ELF-1 (cell line): ENCODE measurements at regions not wholly inside any gene's neighbourhood (a gene's known extent, or its start where the extent isn't known, plus 50 kb on each side); places are given as distances from the start of the nearest gene placed in this dataset.

Experiments used
- DNase-seq: peaks from one replicate; pipeline ENCODE4 v3.0.0-alpha.2; 2016; ENCODE audit warnings: low read depth, low spot score

DNA sequence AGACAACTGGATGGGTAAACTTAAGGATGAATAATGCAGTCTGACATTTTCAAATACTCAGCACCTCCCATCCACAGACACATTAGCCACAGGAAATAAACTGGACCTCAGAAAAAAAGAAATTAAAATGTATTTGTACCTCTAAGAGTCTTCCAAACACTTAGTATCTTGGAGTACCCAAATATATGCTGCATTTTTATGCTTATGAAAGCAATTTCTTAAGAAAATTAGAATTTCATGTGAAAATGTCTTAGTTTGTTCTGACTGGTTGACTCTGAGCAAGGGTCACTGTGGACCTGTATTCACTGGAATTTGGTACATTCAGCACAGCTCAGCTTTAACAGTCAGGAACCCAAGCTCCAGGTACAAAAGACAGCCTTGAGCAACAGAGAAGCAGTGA is 216.2 kb upstream of the UBE2E2 start:
- DNase-seq: no peak

DNA sequence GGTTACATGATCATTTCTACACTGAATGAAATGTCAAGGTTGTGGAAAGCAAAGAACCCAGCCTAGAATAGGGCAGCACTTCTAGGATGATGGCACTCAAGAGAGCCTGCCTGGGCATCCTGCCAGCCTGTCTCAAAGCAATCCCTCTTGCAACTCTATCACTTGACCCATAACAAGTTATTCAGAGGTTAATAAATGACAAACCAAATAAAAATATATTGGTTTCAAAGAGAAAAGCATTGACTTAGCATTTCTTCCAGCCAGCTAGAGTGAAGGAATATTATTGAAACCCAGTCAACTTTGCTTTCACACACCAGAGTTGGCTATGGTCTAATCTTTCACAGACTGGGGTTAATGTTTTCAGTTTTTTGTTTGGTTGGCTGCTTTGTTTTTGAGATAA is 214.6 kb upstream of the UBE2E2 start:
- no peak for DNase-seq

DNA sequence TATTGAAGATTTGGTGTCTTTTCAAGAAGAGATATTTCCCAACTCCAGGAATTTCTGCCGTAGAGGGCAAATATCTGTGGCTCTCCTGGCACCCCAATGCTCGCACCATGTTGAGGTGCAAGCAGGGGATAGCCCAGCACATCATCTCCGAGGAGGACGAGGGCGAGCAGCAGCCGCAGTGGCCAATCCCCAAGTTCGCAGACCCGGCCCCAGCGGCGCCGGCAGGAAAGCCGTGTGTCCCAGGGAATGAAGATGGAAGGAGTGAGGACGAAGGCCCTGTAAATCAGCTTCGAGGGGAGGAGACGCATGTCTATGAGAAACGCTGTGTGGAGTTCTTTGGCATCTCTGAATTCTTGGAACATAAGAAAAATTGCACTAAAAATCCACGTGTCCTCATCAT is 213.4 kb upstream of the UBE2E2 start:
- DNase-seq: no peak

DNA sequence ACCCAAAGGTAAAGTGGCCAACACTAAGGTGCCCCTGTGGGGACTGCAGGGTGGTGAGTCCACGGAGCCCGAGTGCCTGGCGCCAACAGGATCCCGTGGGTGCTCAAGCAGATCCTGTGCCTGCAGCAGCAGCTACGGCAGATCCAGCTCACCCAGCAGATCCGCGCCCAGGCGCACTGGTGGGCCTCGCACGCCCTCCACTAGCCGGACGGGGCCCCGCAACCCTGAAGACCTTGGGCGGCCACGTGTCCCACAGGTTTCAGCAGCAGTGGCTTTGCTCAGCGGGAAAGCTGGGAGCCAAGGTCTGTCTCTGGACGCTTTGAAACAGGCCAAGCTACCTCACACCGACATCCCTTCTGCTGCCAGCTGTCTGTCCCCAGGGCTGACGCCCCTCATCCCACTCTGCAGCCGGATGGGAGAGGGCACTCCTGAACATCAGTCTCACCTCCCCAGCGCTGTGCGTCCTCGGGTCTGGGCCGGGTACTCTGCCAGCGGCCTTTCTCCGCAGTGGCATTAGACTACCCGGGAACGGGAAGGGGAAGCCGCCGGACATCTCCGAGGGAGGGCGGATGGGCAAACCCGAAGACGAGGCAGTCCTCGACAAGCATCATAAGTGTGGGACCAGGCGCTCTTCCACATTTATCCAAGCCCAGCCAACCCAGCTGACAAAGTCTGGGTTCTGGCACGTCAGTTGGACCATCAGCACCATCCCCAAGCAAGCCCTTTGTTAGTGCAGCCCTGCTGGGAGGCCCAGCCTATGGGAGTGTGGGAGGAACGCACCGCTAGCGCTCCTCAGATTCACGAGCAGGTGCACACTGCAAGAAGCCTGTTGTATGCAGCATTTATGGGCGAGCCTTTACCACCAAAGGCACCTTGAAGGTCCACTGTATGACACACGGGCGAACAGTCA is 212.6 kb upstream of the UBE2E2 start:
- no peak for DNase-seq

DNA sequence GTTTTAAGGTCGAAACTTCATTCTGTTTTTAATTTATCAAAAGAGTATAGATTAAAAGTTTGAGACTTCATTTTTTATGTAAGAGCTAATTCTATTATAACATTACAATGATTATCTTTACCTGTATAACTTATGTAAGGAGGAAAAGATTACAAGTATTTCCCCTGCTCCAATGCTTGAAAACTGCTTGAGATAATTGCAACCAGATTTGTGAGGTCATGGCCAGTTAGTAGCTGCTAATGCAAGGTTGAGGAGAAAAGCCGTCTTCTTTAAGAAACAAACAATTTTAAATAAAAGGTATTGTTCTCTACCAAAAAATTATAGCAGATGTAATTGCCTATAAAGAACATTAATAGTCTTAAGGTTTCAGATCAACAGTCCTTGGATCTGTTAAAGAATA is 208.3 kb upstream of the UBE2E2 start:
- DNase-seq: no peak

DNA sequence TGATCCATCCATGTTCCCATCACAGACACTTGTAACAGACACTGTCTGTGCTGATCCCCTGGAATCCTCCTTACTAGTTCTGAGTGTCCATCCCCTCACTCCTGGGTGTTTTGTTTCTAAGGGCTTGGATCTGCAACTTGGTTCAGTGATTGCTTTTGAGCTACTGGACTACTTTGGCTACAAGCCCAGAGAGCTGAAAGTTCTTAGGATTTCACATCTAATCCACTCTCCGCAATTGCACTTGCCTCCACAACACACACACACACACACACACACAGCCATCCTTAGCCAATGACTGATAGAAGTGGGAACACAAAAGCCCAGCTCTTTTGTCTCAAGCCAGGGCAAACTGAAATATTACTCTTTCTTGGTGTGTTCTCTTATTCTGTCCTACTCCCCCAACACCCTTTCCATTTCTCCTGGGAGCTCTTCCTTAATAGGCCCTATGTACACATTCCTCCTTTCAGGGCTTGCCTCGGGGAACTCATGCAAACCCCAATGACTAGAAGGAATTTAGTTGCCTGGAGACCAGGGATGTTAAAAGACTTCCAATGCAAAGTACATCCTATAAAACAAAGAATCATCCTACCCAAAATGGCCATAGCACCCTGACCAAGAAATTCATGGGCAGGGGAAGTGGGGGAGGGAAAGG is 206.1 kb upstream of the UBE2E2 start:
- peak; percentile 40 for DNase-seq

DNA sequence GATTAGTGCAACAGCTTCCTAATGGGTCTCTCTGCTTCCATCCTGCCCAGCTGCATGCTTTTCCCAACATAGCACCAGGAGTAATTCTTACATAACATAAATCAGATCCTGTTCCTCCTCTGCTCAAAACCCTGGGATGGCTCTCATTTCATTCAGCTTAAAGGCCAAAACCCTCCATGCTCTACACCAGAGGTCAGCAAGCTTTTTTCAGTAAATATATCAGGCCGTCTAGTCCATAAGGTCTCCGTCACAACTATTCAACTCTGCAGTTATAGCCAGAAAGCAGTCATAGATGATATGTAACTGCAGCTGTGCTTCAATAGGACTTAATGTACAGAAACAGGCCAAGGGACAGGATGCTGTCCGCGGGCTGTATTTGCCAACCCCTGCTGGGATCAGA is 202.8 kb upstream of the UBE2E2 start:
- DNase-seq: no peak

DNA sequence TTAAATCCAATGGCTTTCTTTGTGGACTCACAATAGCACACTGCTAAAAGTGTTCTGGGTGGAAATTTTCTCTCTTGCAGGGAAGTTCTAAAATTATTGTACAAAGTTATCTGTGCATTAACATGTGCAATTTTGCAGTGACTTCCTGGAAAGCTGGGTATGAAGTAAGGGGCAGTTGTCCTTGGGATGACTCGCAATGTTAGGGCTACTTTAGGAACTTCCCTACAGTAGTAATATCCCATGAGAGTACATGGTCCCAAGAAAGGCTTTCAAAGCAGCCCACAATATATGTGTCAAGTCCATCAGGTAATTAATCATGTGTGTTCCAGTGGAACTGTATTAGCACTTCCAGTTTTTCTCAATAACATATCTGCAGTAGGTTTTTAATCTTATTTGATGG is 201.0 kb upstream of the UBE2E2 start:
- DNase-seq: no peak

DNA sequence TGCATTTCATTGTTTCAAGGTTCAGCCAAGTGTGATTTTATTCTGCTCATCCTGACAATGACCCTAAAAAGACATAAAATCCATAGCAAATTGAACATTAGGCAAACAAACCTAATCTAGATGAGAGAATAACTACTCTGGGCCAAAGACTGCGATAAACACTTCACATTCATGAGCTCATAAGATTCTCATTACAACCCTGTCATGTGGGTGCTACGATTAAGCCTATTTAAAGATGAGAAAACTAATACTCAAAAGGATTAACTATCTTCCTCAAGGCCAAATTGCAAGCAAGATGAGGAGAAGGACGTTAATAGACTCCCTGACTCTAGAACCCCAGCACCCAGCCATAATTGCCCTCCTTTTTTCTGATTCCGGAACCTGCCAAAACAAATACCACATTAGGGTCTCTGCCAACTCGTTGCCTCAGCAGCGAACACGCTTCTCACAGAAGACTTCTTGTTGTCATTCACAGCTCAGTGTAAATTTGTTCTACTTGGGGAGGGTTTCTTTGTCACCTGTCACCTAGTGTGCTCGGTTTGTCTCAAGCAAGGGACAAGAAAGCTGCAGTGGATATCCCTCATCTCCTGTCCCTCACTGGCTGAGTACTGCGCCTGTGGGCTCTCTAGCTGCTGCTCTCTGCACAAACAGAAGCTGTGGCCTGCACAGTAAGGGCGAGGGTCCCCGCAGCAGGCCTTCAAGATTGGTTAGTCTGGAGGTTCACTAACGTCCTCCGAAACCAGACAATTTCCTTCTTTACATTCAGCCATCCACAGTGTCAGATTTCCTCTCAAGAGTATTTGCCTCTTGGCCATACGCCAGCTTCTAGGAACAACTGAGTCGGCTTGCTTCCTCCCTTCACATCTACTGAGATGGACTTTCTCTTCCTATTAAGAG is 200.0 kb upstream of the UBE2E2 start:
- DNase-seq: no peak

DNA sequence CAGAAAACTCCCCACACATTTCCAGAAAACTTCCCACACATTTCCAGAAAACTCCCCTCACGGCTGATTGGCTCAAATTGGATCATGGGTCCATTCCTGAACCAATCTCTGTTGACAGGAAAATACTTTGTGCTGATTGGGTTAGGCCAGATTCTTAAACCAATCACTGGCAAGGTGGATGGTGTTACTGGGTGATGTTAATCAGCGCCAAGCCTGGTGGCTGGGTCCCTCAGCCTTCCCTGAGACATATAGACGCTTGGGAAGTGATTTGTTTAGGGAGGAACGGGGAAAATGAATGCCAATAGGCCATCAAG is 199.4 kb upstream of the UBE2E2 start:
- no peak for DNase-seq

DNA sequence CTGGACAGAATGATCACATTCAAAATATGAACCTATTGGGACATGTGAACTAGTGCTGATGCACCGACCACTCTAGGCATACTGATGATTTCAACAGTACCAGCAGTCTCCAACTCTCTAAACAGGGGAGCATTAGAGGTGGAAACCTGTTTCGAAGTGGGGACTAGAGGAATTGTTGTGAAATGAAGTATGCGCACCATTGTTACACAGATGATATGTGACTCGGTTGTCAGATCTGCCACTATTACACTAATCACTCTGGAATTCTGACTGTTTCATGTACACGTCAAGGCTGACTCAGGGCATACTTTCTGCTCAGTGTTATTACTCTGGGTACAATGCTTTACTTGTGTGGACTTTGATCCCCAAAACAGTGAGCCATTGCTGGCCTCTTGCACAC is 198.2 kb upstream of the UBE2E2 start:
- no peak for DNase-seq

DNA sequence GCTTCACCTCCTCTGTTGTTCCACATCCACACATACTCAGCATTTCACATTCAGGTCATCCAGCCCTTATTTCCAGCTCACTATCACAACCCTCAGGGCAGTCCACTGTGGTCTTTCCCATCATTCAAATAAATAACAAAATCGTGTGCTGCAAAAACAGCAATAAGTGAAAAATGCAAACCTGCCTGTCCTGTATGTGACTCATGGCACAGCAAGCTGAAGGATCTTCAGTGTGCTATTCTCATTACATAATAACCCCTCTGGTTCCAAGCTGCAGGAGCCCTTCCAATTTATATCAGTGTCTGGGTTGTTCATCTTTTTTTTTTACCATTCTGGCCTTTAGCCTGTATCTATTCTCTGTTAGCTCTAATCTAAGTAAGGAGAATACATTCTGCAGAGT is 185.3 kb upstream of the UBE2E2 start:
- DNase-seq: no peak

DNA sequence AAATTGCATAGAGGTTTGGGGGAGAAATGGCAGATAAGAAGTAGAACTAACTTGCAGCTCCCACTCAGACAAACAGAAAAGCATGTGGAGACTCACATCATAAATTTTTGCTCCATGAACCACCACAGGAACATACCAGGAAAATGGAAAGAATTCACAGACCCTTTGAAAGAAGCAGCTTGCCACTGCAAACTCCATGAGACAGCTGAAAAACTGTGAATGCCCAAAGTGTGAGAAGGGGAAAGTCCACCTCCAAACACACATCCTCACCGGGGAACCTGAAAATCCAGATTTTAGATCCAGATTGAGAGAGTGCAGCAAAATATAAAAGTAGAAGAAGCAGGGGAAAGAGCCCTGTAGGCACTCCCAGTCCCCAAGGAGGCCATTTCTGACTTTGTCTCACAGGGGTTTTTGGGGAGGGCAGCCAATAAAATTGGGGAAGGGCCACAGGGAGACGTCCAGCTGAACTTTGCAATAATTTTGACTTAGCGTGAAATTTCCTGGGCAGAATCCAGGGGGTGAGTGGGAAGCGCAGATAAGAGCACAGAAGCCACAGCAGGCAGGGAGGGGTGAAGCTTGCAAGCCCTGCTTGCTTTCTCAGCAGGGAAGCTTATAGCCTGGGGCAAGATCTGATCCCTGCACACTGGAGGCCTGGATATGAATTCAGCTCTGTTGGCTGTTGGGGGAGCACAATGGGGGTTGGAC is 183.4 kb upstream of the UBE2E2 start:
- peak; percentile 80 for DNase-seq

DNA sequence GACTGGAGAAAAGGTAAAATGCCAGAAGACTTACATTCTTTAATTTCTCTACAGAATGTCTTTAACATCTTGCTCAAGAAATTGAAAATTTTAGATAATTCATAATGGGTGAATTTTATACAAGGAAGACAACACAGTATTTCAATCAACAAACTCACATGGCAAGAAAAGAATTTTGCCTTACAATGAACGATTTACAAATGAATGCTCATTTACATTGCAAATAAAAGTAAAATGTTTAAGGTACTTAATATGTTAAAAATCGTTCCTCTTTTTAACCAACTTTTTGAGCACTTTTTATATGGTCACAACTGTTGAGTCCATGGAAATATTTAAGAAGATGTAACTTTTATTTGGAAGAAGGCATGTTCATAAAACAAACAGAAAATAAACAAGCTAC is 174.8 kb upstream of the UBE2E2 start:
- no peak for DNase-seq

DNA sequence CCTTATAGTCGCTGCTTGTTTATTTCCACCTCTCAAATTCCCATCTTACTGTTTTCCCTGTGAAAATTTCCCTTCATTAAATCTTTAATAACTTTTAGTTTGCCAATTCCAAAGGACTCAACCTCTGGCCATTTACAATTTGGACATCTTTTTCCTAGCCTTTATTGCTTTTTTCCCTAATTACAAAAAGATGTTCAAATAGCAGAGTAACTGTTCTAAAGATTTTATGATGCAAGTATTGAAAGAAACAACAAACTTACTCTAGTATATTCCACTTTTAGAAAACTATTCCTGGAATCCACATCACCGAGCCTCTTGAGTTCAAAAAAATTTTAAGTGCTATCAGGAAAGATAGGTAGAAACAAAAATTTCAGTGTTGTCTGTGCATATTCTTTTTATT is 174.1 kb upstream of the UBE2E2 start:
- DNase-seq: no peak

DNA sequence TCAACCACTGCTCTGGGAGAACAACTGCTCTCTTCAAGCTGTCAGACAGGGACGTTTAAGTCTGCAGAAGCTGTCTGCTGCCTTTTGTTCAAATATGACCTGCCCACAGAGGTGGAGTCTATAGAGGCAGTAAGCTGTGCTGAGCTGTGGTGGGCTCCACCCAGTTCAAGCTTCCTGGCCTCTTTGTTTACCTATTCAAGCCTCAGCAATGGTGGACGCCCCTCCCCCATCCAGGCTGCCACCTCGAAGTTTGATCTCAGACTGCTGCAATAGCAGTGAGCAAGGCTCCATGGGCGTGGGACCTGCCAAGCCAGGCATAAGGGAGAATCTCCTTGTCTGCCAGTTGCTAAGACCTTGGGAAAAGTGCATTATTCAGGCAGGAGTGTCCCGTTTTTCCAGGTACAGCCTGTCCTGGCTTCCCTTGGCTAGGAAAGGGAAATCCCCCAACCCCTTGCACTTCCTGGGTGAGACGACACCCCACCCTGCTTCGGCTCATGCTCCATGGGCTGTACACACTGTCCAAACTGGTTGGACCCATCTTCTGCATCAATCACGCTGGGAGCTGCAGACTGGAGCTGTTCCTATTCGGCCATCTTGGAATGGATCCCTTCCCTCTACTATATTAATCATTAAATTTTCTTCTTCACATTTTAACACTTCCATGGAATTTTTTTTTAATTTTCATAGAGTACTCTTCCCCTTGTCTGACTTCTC is 167.0 kb upstream of the UBE2E2 start:
- DNase-seq: peak; percentile 82

DNA sequence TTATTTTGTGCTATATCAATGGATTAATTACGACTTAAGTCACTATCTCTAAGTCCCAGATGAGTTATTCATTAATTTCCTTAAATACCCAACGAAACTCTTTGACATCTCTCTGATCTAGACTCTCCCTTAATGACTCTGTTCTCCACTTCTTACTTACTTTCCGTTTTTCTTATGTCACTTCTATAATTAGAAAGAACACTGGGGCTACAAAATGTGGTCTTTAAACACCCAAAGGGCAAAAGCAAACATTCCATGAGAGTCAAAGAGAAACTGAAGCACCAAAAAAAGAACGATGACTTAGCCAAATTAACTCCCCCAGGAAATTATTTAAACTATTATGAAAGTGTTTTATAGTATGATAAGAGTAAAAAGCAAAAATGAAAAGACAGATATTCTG is 166.4 kb upstream of the UBE2E2 start:
- no peak for DNase-seq

DNA sequence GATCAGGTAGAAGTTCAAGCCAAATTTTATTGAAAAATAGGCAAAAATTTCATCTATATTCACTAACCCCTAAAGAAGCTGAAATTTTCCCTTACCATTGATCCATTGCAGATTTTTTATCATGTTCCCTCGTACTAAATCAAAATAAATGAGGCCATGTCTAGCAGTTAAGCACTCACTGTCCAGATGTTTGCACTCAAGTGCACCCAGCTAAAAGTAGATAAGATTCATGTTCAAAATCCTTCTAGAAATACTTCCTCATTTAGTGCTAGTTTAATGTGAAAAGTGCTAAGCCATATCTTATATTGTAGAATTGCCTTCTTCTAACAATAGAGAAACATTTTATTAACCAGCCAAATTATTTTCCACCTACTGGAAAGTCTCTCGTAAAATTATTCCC is 164.7 kb upstream of the UBE2E2 start:
- DNase-seq: no peak

DNA sequence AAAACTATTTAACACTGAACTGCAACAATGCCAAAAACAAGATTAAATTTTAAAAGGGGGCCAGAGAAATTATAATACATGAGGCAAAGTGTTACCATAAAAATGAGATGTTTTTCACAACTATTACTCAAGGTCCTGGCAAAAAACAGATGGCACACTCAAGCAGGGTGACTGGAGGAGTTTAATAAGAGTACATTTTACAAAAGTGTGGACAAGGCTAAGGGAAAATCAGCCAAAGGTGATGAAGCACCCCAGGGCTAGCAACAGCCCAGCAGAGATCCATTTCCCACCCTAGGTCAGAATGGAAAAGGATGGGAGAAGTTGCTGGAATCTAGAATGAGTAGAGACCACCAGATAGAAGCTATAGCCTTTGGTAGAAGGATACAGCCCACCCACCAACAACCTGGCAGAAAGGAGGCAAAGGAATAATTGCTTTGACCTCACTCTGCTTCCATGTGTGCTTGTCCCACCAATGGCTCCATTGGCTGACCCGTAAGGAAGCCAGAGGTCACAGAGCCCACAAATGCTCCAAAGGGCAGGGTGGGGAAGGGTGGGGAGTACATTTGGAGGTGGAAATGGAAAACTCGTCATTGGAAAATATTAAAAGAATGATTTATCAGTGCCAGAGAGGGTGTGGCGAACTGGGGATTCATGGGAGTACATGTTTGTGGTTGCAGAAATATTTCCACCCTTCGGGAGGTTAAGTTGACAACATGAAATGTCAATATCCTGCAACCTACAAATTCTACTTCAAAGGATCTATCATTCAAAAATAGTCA is 161.0 kb upstream of the UBE2E2 start:
- DNase-seq: no peak

DNA sequence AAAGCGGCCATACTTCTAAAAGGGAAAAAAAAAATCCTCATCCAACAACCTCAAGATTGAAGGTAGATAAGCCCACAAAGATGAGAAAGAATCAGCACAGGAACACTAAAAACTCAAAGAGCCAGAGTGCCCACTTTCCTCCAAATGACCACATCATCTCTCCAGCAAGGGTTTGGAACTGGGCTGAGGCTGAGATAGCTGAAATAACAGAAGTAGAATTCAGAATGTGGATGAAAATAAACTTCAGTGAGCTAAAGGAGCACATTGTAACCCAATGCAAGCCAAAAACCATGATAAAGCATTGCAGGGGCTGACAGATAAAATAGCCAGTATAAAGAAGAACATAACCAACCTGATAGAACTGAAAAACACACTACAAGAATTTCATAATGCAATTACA is 158.7 kb upstream of the UBE2E2 start:
- no peak for DNase-seq
